ENCODE measurements at regions not wholly inside any gene's neighbourhood (a gene's known extent, or its start where the extent isn't known, plus 50 kb on each side); places are given as distances from the start of the nearest gene placed in this dataset.
"Not testable (repeated sequence)": the region's sequence is repeated elsewhere in the genome, so short reads cannot be mapped to it uniquely, and the experiment has no call there.

DNA sequence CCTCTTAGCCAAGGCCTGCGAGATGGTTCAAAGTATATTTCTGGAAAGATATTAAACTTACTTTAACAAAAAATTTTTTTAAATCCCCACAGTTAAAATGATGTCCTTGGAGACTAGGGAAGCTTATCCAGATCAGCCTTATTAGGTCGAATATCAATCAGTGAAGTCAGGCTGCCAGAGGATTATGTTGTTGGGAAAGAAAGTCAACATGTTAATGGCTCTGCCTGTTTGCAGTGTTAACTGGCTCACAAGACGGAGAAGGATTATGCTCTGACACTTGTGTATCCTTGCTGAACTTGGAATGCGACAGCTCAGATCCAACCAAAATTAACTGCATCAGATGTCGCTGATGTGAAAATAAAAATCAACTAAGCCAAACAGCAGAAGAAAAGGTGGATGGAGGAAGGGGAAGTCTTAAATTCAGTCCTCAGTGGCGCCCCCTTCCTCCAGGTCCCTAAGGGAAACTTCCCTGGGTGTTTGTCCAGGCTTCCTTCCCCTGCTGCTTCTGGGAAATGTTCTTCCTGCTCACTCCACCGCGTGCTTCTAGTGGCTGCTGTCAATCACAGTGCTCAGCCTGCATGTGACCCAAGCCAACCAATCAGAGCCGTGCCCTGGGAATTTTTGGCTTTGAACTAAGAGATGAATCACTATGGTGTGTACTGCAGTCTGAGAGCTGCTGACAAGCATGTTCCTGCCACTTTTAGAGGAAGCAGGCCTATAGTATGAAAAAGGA lies 690.4 kb upstream of the NRP1 start:
- Mint-ChIP-seq H3K9me3 (peaks cover 2% of the 10 kb centered on the region), H3K4me3 (no peak overlapping the region), H3K4me1 (no peaks in the 10 kb centered on the region), H3K27me3 (no peaks in the 10 kb centered on the region), H3K27ac (no peak overlapping the region), H3K36me3 (no peaks in the 10 kb centered on the region)
- no peak for ATAC-seq

GRCh38 chr10:34024282-34024681 lies 689.8 kb upstream of the NRP1 start:
- Mint-ChIP-seq H3K27ac (no peak overlapping the region), H3K4me3 (no peak overlapping the region), H3K4me1 (no peaks in the 10 kb centered on the region), H3K36me3 (no peaks in the 10 kb centered on the region), H3K27me3 (no peaks in the 10 kb centered on the region), H3K9me3 (peaks cover 2% of the 10 kb centered on the region)
- ATAC-seq = no peak

DNA sequence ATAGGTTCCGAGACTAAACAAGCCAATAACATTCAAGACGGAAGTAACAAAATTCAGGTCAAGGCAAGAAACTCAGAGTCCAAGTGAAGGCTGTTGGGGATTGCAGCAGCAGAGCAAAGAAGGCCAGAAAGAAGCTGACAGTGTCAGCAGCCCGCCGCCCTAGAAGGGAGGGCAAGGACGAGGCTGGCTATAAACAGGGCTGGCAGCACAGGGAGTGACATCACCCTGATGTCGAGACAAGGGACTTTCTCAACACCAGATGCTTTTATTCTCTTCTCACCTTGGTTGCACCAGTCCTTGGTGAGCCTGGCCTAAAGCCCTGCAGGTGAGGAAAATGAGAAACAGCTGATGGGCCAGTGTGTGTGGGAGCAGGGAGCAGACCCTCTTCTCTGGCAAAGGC lies 687.7 kb upstream of the NRP1 start:
- peaks cover 2% of the 10 kb centered on the region for H3K9me3 Mint-ChIP-seq
- H3K4me1 Mint-ChIP-seq = no peaks in the 10 kb centered on the region
- ATAC-seq = no peak
- H3K27ac Mint-ChIP-seq = no peak overlapping the region
- H3K4me3 Mint-ChIP-seq = no peak overlapping the region
- H3K27me3 Mint-ChIP-seq = no peaks in the 10 kb centered on the region
- H3K36me3 Mint-ChIP-seq = no peaks in the 10 kb centered on the region

GRCh38 chr10:34018784-34019183 lies 684.3 kb upstream of the NRP1 start:
- Mint-ChIP-seq H3K4me3 (no peak overlapping the region), H3K27ac (no peak overlapping the region), H3K27me3 (no peaks in the 10 kb centered on the region), H3K4me1 (no peaks in the 10 kb centered on the region), H3K36me3 (no peaks in the 10 kb centered on the region), H3K9me3 (peaks cover 5% of the 10 kb centered on the region)
- no peak for ATAC-seq

GRCh38 chr10:34018129-34018528 lies 683.7 kb upstream of the NRP1 start:
- H3K27me3 Mint-ChIP-seq = no peaks in the 10 kb centered on the region
- no peak overlapping the region for H3K27ac Mint-ChIP-seq
- no peaks in the 10 kb centered on the region for H3K4me1 Mint-ChIP-seq
- peaks cover 10% of the 10 kb centered on the region for H3K9me3 Mint-ChIP-seq
- no peaks in the 10 kb centered on the region for H3K36me3 Mint-ChIP-seq
- ATAC-seq = no peak
- no peak overlapping the region for H3K4me3 Mint-ChIP-seq

DNA sequence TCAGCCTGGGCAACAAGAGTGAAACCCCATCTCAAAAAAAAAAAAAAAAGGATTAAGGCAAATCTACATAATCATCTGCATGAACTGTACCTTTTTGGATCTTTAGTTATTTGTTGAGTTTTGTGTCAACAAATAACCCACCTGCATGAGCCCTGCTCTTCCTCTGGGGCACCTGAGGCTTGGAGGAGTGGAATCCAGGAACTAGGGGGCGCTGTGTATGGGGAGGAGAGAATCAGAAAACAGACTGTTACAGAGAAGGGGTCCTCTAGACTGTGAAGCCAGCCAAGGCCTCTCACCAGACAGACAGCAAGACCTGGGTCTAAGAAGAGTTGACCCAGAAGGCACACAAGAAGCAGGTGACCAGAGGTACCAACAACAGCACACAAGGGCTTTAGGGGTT lies 682.8 kb upstream of the NRP1 start:
- no peak for ATAC-seq
- Mint-ChIP-seq H3K36me3 (no peaks in the 10 kb centered on the region), H3K27ac (no peak overlapping the region), H3K9me3 (peaks cover 12% of the 10 kb centered on the region), H3K27me3 (no peaks in the 10 kb centered on the region), H3K4me3 (no peak overlapping the region), H3K4me1 (no peaks in the 10 kb centered on the region)

DNA sequence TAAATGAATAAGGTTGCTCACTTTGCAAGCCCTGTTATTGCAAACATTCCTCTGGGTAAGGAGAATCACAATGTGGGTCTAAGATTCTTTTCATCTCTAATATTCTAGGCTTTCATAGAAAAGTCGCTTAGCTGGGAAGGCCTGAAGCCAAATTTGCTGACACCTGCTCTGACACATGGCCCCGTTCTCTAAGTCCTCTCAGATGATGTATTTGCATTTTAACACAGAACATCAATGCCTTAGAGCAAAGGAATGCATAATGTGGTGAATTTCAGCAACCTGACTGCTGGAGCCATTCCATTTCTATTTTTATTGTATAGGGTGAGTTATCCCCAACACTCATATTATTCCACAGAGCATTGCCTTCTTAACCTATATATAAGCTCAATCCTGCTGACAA lies 682.1 kb upstream of the NRP1 start:
- Mint-ChIP-seq H3K4me1 (no peaks in the 10 kb centered on the region), H3K27ac (no peak overlapping the region), H3K4me3 (no peak overlapping the region), H3K27me3 (no peaks in the 10 kb centered on the region), H3K36me3 (no peaks in the 10 kb centered on the region), H3K9me3 (peaks cover 11% of the 10 kb centered on the region)
- ATAC-seq = no peak

DNA sequence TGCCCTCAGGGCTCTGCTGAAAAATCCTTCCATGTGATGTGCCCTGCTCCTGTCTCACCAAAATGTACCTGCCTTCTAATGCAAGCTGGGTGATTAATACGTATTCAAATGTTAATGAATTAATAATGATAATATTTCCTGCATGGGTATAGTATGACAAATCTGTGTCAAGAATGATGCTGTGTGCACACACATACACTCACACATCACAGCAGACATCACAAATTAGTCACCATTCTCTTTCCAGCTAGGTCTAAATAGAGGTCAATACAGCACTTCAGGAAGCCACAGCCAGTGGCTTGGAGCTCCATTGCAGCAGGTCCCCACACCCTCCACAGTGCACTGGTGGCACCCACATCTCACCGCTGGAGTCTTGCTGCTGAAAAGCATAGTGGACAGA lies 681.2 kb upstream of the NRP1 start:
- Mint-ChIP-seq H3K36me3 (no peaks in the 10 kb centered on the region), H3K4me1 (no peaks in the 10 kb centered on the region), H3K9me3 (peaks cover 9% of the 10 kb centered on the region), H3K27ac (no peak overlapping the region), H3K27me3 (no peaks in the 10 kb centered on the region), H3K4me3 (no peak overlapping the region)
- ATAC-seq = no peak

DNA sequence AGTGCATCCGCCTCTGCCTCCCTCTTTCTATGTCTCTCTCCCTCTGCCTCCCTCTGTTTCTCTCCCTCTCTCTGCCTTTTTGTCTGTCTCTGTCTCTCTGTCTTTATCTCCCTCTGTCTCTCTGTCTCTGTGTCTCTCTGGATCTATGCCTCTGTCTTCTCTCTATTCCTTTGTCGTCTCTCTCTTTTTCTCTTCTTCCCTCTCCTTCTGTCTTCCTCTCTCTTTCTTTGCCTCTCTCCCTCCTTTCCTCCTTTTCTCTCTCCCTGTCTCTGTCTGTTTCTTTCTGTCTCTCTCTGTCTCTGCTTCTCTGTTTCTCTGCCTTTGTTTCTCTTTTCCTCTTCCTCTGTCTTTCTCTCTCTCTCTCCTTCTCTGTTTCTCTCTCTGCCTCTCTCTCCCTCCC lies 678.8 kb upstream of the NRP1 start:
- Mint-ChIP-seq H3K9me3 (peaks cover 13% of the 10 kb centered on the region), H3K36me3 (no peaks in the 10 kb centered on the region), H3K4me1 (no peaks in the 10 kb centered on the region), H3K27me3 (no peaks in the 10 kb centered on the region), H3K4me3 (no peak overlapping the region), H3K27ac (no peak overlapping the region)
- ATAC-seq = no peak

GRCh38 chr10:34010891-34011290 lies 676.4 kb upstream of the NRP1 start:
- Mint-ChIP-seq H3K27me3 (no peaks in the 10 kb centered on the region), H3K4me1 (no peaks in the 10 kb centered on the region), H3K36me3 (no peaks in the 10 kb centered on the region), H3K9me3 (peaks cover 13% of the 10 kb centered on the region), H3K4me3 (no peak overlapping the region), H3K27ac (no peak overlapping the region)
- ATAC-seq = no peak

GRCh38 chr10:34010228-34010627 lies 675.8 kb upstream of the NRP1 start:
- not testable (repeated sequence) for H3K27ac Mint-ChIP-seq, H3K36me3 Mint-ChIP-seq, H3K4me1 Mint-ChIP-seq, H3K4me3 Mint-ChIP-seq, ATAC-seq, H3K27me3 Mint-ChIP-seq
- H3K9me3 Mint-ChIP-seq = peaks cover 13% of the 10 kb centered on the region

DNA sequence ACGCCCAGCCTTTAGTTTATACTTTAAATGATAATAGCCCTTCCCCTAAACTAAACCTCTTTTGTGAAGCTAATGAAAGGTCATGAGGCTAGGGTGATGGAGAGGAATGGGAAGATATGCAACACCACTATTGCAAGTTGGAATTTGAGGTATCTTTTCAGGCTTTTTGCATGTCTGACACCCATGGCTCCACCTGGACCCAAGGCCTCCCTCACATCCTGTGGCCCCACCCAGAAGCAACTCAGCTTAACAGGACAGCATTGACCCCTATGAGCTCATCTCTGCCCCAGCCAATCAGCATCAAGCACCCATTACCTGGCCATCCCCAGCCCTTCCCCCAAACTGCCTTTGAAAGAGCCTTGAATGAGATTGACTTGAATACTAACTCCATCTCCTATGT lies 674.2 kb upstream of the NRP1 start:
- Mint-ChIP-seq H3K27me3 (no peaks in the 10 kb centered on the region), H3K36me3 (no peaks in the 10 kb centered on the region), H3K4me1 (no peaks in the 10 kb centered on the region), H3K27ac (no peak overlapping the region), H3K4me3 (no peak overlapping the region), H3K9me3 (peaks cover 9% of the 10 kb centered on the region)
- no peak for ATAC-seq

- no peaks in the 10 kb centered on the region for H3K36me3 Mint-ChIP-seq
- ATAC-seq = no peak
- no peak overlapping the region for H3K27ac Mint-ChIP-seq
- no peaks in the 10 kb centered on the region for H3K4me1 Mint-ChIP-seq
- no peaks in the 10 kb centered on the region for H3K27me3 Mint-ChIP-seq
- peaks cover 3% of the 10 kb centered on the region for H3K9me3 Mint-ChIP-seq
- H3K4me3 Mint-ChIP-seq = no peak overlapping the region
These were observed 672.0 kb upstream of the NRP1 start for GRCh38 chr10:34006471-34006870.

DNA sequence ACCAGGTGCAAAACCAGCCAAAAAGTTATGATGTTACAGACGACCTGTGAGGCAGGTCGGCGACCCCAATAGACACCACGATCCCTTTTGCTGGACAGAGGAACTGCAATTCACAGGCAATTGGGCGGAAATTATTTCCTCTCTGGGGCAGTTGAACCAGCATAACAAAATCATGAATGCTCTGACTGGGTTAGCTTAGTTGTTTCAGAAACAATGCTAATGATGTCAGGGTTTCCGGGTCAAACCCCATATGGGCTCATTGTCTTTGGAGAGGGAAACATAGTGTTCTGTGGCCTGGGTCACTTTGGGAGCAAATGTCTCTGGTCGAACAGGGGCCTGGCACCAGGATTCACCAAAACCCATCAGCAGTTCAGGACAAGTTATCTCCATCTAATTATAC lies 669.1 kb upstream of the NRP1 start:
- Mint-ChIP-seq H3K4me3 (no peak overlapping the region), H3K27ac (no peak overlapping the region), H3K36me3 (no peaks in the 10 kb centered on the region), H3K27me3 (no peaks in the 10 kb centered on the region), H3K4me1 (no peaks in the 10 kb centered on the region), H3K9me3 (no peaks in the 10 kb centered on the region)
- no peak for ATAC-seq

DNA sequence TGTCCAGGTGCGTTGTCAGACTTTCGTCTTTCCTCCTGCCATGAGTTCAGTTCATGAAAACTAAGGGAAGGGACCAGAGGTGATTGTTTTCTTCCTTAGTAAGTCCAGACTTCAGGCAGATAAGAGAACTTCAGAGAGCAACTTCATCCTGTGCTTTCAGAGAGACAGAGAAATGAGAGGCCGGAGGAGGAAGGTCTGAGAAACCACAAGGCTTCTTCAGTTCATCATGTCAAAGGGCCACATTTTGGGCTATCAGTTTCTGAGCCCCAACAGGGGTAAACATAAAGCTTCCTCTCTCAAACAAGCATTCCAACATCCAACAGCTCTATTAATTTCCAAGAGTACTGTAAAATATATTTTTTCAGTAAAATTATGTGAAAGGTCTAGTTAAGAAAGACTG lies 668.4 kb upstream of the NRP1 start:
- no peak for ATAC-seq
- Mint-ChIP-seq H3K27me3 (no peaks in the 10 kb centered on the region), H3K27ac (no peak overlapping the region), H3K4me3 (no peak overlapping the region), H3K9me3 (no peaks in the 10 kb centered on the region), H3K4me1 (no peaks in the 10 kb centered on the region), H3K36me3 (no peaks in the 10 kb centered on the region)

GRCh38 chr10:34001831-34002230 lies 667.4 kb upstream of the NRP1 start:
- Mint-ChIP-seq H3K4me3 (no peak overlapping the region), H3K27me3 (no peaks in the 10 kb centered on the region)

More at GRCh38 chr10:34001831-34002230, 667.4 kb upstream of the NRP1 start:
- Mint-ChIP-seq H3K9me3 (peaks cover 3% of the 10 kb centered on the region), H3K4me1 (no peaks in the 10 kb centered on the region), H3K27ac (no peak overlapping the region), H3K36me3 (no peaks in the 10 kb centered on the region)
- ATAC-seq = no peak

Measured in stimulated activated memory B cell treated with anti-CD40 and anti-IgM and Interleukin-4, amounts not matched to agents 10 μg/mL and 1 μg/mL and 100 μg/mL, for 72 hours (primary cell).